ENCODE measurements at regions not wholly inside any gene's neighbourhood (a gene's known extent, or its start where the extent isn't known, plus 50 kb on each side); places are given as distances from the start of the nearest gene placed in this dataset.

- TF ChIP-seq ZNF791 (tag by site-specific recombination; IDR thresholded peaks at IDR 0.05) (no peak), ZNF660 (tag by site-specific recombination; IDR thresholded peaks at IDR 0.05) (no peak), GLIS2 (tag by site-specific recombination; IDR thresholded peaks at IDR 0.05) (no peak), CTCF (tag by site-specific recombination; IDR thresholded peaks at IDR 0.05) (no peak), ZNF426 (tag by site-specific recombination; IDR thresholded peaks at IDR 0.05) (no peak), REST (tag by site-specific recombination; IDR thresholded peaks at IDR 0.05) (no peak), ZNF473 (tag by site-specific recombination; IDR thresholded peaks at IDR 0.05) (no peak), ZNF214 (tag by site-specific recombination; IDR thresholded peaks at IDR 0.05; ENCODE audit: borderline replicate concordance) (no peak), ZNF114 (tag by site-specific recombination; IDR thresholded peaks at IDR 0.05) (no peak), AEBP2 (tag by site-specific recombination; IDR thresholded peaks at IDR 0.05; ENCODE audit: borderline replicate concordance) (no peak), ZNF24 (tag by site-specific recombination; IDR thresholded peaks at IDR 0.05) (no peak)
These were observed 103.5 kb upstream of the RET start for GRCh38 chr10:42973411-42973810.

All from HEK293 (cell line).